ENCODE measurements at regions not wholly inside any gene's neighbourhood (a gene's known extent, or its start where the extent isn't known, plus 50 kb on each side); places are given as distances from the start of the nearest gene placed in this dataset.

GRCh38 chr4:92186239-92186638 lies 117.5 kb upstream of the GRID2 start:
- H3K9me3 ChIP-seq: peaks cover 0 to 22% (median 10%) of the 10 kb centered on the region in 4 donors

GRCh38 chr4:92189146-92189545 lies 114.6 kb upstream of the GRID2 start:
- Histone ChIP-seq H3K4me1 (no peaks in the 10 kb centered on the region), H3K27ac (no peak overlapping the region), H3K27me3 (no peaks in the 10 kb centered on the region), H3K36me3 (no peaks in the 10 kb centered on the region), H3K4me3 (no peak overlapping the region), H3K9me3 (no peaks in the 10 kb centered on the region)
- TF ChIP-seq EP300 (IDR thresholded peaks at IDR 0.05): no peak
- TF ChIP-seq POLR2A (IDR thresholded peaks at IDR 0.05): no peak
- TF ChIP-seq POLR2AphosphoS5 (IDR thresholded peaks at IDR 0.05): no peak
- TF ChIP-seq CTCF (IDR thresholded peaks at IDR 0.05): no peak
- intact Hi-C loops (cut with DNase I; ENCODE audit: low total_unique reads): no loop called here
- DNase-seq: no peak

More at GRCh38 chr4:92186239-92186638, 117.5 kb upstream of the GRID2 start:
- H3K27me3 ChIP-seq: no peaks in the 10 kb centered on the region
- H3K4me1 ChIP-seq: no peaks in the 10 kb centered on the region
- no peak for DNase-seq
- no peaks in the 10 kb centered on the region for H3K36me3 ChIP-seq
- no peak overlapping the region for H3K4me3 ChIP-seq
- 79 to 95% (median 88%) methylated on average over 2 of the region's 2 CpGs for WGBS, 5 donors
- intact Hi-C loops (cut with DNase I; ENCODE audit: low total_unique reads): no loop called here
- TF ChIP-seq POLR2AphosphoS5 (IDR thresholded peaks at IDR 0.05) (no peak), CTCF (IDR thresholded peaks at IDR 0.05) (no peak), EP300 (IDR thresholded peaks at IDR 0.05) (no peak), POLR2A (IDR thresholded peaks at IDR 0.05) (no peak)
- no peak overlapping the region for H3K27ac ChIP-seq

GRCh38 chr4:92198711-92199110 lies 105.1 kb upstream of the GRID2 start:
- Histone ChIP-seq H3K36me3 (no peaks in the 10 kb centered on the region), H3K27ac (no peak overlapping the region), H3K27me3 (no peaks in the 10 kb centered on the region), H3K4me1 (no peaks in the 10 kb centered on the region), H3K9me3 (no peaks in the 10 kb centered on the region), H3K4me3 (no peak overlapping the region)
- WGBS, 5 donors: 78 to 89% (median 86%) methylated on average over 4 of the region's 4 CpGs
- no peak for DNase-seq
- TF ChIP-seq EP300 (IDR thresholded peaks at IDR 0.05) (no peak), POLR2AphosphoS5 (IDR thresholded peaks at IDR 0.05) (no peak), CTCF (IDR thresholded peaks at IDR 0.05) (no peak), POLR2A (IDR thresholded peaks at IDR 0.05) (no peak)
- intact Hi-C loops (cut with DNase I; ENCODE audit: low total_unique reads): no loop called here

GRCh38 chr4:92199135-92199534 lies 104.6 kb upstream of the GRID2 start:
- Histone ChIP-seq H3K27ac (no peak overlapping the region), H3K9me3 (no peaks in the 10 kb centered on the region), H3K36me3 (no peaks in the 10 kb centered on the region), H3K4me3 (no peak overlapping the region), H3K27me3 (no peaks in the 10 kb centered on the region), H3K4me1 (no peaks in the 10 kb centered on the region)
- DNase-seq: no peak
- TF ChIP-seq POLR2AphosphoS5 (IDR thresholded peaks at IDR 0.05) (no peak), POLR2A (IDR thresholded peaks at IDR 0.05) (no peak), EP300 (IDR thresholded peaks at IDR 0.05) (no peak), CTCF (IDR thresholded peaks at IDR 0.05) (no peak)
- intact Hi-C loops (cut with DNase I; ENCODE audit: low total_unique reads): no loop called here
- WGBS, 5 donors: 93 to 97% (median 97%) methylated on average over 2 of the region's 2 CpGs
